SK-N-MC (cell line): ENCODE measurements at regions not wholly inside any gene's neighbourhood (a gene's known extent, or its start where the extent isn't known, plus 50 kb on each side); places are given as distances from the start of the nearest gene placed in this dataset.
"Not testable (repeated sequence)": the region's sequence is repeated elsewhere in the genome, so short reads cannot be mapped to it uniquely, and the experiment has no call there.

Experiments
- EZH2 ChIP-seq: fragments of 200-600 bp; sonication (generic); IDR thresholded peaks from one replicate; pipeline ENCODE4 v1.6.1; 2017; ENCODE audit warnings: antibody characterized with exemption
- FOXP2 ChIP-seq: optimal IDR thresholded peaks from 2 replicates; pipeline ENCODE3; 2011; ENCODE audit warnings: mild to moderate bottlenecking, moderate library complexity; ENCODE audit not compliant: insufficient read depth; ENCODE audit errors: extremely low read length, control extremely low read depth
- POLR2AphosphoS5 ChIP-seq: IDR thresholded peaks from 2 replicates; pipeline ENCODE4 v1.6.1; 2012; ENCODE audit warnings: mild to moderate bottlenecking, low read depth, low read length, borderline replicate concordance

DNA sequence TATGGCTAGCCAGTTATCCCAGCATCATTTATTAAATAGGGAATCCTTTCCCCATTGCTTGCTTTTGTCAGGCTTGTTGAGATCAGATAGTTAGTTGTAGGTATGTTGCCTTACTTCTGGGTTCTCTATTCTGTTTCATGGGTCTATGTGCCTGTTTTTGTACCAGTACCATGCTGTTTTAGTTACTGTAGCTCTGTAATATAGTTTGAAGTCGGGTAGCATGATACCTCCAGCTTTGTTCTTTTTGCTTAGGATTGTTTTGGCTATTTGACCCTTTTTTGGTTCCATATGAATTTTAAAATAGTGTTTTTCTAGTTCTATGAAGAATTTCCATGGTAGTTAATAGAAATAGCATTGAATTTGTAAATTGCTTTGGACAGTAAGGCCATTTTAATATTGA is 300.5 kb downstream of the PTGER3 start:
- not testable (repeated sequence) for TF ChIP-seq POLR2AphosphoS5, EZH2, FOXP2
